HPDE6-E6E7 (cell line): ENCODE measurements at regions not wholly inside any gene's neighbourhood (a gene's known extent, or its start where the extent isn't known, plus 50 kb on each side); places are given as distances from the start of the nearest gene placed in this dataset.
"Not testable (repeated sequence)": the region's sequence is repeated elsewhere in the genome, so short reads cannot be mapped to it uniquely, and the experiment has no call there.

Experiments used
- DNase-seq: peaks from one replicate; pipeline ENCODE4 v3.0.0; 2011; ENCODE audit warnings: missing footprints; ENCODE audit errors: extremely low spot score

DNA sequence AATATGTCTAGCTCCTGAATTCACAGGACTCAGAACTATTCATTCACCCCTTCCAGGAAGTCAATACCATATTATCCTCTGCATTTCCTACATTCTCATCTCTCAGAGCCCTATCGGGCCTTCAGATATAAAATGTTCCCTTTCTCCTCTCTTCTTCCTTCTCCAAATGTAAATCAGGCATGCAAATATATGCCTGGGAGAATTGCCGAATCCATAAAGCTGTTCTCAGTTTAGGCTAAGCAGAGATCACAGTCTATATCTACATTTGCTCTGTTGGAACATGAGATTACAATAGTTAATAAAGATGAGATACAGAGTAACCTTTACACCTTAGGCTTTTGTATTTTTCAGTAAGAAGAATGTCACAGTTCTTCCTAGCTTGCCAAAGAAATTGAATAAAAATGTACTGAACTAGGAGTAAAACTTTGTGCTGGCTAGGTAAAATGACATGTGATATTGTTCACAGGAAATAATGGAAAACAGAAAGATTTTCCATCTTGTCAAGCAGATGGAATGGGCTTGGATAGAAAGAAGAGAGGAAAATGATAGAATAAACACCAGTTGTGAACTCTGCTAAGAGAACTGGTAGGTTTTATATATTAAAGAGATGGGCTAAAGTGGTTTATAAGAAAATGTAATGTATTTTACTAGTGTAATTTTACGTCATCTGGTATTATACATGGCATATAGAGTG is 161.5 kb downstream of the NRIP1 start:
- DNase-seq: no peak

DNA sequence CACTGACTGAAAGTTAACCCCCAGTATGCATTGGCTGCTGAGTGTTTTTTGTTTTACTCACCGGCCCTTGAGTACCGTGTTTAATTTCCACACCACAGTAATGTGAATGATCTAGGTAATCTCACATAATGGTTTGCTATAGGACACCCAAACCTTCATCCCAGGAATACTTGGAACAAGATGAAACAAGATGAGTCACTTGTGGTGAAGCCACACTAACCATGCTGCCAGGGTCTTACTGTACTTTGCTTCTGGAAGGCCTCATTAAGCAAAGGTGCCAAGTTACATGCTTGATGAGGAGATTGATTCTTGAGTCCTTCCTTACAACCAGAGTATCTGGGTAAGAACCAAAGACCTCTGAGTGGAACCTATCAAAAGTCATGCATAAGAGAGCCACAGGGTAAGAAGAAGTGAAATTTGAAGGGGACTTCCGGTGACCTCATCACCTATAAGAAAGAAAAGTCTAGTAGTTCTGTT is 163.3 kb downstream of the NRIP1 start:
- DNase-seq: no peak

DNA sequence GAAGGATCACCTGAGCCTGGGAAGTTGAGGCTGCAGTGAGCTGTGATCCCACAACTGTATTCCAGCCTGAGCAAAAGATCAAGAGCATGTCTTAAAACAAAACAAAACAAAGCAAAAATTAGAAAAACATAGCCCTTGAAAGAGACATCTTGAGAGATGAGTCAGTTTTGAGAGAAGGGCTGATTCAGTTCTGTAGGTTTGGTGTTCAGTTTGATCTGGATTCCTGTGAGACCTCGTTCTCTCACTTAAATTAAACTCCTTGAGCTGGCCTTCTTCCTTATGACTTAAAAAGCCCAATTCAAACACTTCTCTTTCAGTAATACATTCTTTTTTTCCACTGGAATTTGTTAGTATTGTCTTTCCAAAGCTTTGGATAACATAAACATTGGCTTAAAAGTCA is 164.2 kb downstream of the NRIP1 start:
- no peak for DNase-seq

DNA sequence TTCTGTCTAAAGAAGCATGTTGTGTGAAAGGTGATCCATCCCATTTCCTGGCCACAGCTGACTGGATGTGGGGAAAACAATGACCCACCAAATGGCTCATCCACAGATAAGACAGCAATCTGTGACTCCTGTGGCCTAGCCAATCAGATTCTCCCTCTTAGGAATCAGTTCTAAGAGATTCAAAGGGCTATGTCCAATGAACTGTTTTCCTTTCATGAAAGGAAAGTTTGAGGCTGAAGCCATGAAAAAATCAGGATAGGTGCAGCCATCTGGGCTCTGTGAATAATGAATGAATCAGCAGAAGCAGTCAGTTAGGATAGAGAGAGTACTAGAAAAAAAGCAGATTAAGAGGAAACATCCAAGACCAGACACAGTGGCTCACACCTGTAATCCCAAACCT is 164.7 kb downstream of the NRIP1 start:
- no peak for DNase-seq

DNA sequence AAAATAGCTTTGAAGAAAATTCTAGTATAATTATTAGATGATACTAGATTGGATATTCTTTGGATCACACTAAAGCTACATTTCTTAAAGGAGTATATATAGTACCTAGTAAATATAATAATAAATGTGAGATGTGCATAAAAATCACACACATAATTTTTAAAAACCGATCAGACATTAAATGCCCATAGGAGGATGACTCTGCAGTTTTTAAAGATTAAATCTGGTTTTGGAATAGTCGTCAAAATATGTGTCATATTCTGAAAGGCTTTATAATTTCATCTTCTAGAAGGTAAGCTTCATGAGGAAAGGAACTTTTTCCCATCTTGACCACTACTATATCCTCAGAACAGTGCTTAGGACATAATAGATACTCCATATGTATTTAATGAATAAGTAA is 169.0 kb downstream of the NRIP1 start:
- DNase-seq: no peak

DNA sequence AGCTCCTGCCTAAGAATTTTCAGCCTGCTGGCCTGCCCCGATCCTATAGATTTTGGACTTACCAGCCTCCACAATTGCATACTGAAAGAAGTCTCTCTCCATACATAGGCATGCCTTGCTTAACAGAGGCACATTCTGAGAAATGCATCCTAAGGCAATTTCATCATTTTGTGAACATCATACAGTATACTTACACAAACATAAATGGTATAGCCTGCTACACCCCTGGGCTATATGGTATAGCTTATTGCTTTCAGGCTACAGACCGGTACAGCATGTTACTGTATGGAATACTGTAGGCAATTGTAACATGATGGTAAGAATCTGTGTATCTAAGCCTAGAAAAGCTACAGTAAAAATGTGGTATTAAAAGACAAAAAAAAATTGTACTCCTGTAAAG is 174.7 kb downstream of the NRIP1 start:
- no peak for DNase-seq

DNA sequence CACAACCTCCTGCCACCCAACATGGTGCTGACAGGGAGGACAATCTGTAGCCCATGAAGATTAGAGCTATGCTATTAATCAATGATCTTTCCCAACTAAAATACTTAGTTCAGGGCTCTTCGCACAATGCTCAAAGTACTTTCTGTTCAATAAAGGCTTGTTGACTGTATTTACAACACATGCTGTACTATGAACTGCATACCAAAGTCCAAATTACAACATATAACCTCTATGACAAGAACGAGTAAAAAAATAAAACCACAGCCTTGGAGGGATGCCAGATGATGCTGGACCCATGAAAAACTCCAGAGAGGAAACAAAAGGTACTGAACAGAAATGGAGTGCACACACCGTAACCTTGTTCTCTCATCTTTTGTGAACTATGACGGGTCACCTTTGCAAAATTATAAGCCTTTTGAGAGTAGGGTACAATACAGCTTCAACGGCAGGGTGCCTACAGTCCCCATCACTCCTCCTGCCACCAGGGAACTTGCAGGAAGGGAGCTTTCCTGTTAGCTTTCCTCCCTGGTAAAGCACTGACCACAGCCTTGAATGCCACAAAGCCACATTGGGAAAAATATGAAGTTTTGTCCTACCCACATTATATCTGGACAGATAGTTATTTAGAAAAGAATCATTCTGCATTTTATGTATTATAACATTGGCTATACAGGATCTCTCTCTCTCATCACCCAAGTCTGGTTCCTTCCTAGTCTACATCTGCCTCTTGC is 175.6 kb downstream of the NRIP1 start:
- no peak for DNase-seq

DNA sequence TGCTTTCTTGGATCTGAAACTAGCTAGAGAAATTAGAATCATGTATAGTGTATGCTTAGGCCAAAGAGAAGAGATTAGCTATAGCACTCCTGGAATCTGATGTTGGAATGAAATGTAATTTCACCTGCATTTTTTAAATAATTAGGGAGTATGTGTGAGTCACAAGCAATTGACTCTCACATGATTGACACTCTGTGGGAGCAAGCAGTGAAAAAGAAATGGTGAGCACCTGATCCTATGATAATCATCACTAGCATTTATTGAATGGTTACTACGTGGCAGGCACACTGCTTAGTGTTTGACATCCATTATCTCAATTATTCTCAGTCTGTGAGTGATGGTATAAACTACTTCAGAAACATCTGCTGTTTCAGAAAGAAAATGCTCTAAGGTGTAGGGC is 176.6 kb downstream of the NRIP1 start:
- DNase-seq: no peak

DNA sequence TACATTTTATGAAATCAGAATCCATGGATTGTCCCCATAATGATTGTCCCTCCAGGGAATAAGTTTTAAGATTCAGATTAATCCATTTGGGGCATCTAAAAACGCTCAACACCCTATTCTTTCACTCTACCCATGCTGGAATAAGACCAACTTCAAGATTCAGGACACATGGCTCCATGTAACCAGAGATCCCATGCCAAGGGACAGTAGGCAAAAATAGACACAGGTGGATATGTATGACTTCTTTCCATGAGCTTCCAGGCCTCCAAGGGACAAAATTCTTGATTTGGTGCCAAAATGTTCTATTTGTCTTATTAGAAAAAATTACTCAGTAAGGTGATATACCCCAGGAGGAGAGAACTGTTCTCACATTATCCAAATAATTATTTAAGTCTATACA is 178.8 kb downstream of the NRIP1 start:
- no peak for DNase-seq

DNA sequence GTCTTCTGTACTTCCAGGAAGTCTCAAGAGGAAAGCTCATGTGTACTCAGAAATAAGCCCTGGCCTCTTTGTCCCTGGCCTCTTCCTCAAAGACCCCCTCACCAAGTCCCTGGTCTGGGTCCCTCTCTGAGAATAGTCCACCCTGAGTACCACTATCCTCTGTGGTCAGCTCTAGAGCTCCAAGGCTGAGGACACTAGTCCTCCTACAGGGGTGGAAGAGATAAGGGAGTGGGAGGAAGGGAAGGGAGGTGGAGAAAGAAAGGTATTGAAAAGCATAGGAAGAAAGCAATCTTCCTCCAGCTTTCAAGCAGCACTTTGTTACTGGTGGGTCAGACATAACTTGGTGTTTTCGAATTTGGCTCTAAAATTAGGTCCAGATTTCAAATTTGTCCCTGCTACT is 181.4 kb downstream of the NRIP1 start:
- DNase-seq: no peak

DNA sequence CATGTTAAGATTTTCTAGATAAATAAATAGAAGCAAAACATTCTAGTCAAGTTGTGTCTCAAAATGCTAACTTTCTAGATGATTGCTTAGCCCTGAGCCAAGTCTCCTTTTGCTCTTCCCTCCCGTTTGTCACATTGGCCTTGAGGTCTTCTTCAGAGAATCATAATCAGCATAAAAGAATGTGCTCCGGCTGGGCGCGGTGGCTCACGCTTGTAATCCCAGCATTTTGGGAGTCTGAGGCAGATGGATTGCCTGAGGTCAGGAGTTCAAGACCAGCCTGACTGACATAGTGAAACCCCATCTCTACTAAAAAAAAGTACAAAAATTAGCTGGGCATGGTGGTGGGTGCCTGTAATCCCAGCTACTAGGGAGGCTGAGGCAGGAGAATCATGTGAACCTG is 182.3 kb downstream of the NRIP1 start:
- not testable (repeated sequence) for DNase-seq

DNA sequence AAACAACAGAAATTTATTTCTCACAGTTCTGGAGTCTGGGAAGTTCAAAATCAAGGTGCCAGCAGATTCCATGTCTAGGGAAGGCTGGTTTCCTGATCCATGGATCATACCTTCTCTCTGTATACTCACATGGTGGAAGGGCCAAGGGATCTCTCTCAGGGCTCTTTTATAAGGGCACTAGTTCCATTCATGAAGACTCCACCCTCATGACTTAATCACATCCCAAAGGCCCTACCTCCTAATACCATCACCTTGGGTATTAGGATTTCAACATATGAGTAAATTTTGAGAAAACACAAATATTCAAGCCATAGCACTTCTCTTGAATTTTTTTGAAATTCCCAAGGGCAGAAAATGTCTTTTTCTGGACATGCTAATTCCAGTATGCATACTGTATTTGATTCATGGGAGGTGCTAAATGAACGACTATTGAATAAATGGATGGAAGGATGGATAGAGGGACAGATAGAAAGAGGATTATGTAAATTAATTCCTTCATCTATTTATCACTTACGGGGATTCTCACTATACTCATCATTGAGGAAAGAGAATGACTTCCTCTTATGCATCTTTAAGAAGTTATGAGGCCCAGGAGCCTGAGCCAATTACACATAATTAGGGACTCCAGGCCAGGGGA is 182.8 kb downstream of the NRIP1 start:
- no peak for DNase-seq

DNA sequence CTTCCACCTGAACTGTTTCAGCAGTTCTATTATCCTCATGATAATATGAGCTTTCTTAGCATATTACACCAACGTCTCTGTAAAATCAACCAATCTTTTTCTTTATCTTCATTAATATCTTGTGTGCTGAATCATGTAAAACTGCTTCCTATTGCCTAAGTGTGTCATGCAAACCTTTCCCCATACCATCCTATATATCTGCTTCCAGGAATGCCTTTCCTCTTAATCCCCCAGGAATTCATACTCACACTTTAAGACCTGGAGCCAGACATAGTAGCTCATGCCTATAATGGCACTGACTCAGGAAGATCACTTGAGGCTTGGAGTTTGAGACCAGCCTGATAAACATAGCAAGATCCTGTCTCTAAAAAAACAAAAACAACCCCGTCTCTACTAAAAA is 183.9 kb downstream of the NRIP1 start:
- no peak for DNase-seq

DNA sequence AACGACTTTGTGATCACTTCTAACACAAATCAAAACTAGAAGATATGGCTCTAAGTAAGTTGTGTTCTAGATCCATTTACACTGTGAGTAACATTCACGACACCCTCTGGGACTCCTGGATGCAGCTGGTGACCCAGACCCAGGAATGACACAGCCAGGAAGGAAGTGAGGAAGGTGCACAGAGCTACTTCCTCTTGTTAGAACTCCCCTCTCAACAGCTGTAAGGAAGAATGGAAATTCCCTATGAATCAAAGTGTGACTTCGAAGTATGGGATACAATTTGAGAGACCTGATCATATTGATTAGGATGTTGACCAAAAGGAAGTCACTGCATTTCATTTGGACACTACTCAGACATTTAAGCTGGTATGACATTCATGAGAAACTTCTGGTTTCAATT is 185.3 kb downstream of the NRIP1 start:
- no peak for DNase-seq

DNA sequence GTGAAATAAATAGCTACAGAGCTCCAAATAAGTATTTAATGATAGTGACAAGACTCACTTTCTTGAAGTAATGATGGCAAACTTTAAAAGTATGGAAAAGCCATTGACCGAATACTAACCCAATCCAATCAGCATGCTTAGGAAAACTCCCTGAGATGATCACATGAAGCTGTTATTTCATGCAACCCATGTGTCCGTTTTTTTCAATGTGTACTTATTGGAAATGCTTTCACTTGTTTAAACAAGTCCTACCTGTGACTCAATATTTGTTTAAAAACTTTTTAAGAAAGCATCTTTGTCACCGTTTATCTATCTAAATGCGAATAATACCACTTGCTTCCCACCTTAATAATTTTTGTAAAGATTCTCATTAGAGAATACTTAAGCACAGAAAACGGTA is 185.8 kb downstream of the NRIP1 start:
- no peak for DNase-seq

DNA sequence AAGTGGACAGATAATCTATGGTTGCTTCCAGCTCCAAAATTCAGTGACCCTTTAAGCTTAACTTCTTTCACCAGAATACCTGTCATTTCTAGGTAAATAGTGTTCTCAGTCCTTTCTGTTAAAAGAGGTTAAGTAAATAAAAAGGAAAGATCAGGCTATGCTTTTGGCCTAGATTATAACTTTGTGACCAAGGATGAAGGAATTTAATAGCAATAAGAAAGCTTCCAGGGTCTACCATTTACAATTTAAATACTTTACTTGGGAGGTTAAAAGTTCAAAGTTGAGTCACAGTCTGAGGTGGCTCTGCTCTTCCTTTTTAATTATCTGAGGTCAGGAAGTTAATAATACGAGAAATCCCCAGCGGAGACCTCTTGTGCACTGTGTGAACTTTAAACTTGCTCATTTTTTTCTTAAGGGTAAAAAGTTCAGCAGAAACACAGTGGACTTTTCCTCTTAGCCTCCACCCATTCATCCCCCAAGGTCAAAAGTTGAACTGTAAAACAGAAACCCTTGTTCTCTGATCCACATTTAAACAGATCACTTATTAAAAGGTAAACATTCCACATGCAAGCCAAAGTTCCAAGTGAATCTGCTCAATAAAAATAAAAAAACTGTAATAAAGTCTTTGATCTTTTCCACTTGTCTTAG is 187.1 kb downstream of the NRIP1 start:
- DNase-seq: no peak

DNA sequence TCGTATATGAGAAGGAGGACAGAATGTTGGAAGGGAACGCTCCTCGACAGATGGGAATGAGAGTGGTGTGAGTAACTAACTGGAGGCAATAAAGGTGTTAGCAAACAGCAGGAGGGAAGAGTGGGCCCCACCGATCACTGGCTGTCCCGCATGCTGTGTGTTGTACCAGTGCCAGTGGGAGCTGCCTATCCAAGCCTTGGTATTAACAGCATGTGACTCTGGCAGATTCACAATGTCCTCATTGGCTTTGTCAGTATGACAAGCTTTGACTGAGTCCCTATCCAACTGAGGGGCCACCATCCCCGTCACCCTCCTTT is 188.3 kb downstream of the NRIP1 start:
- no peak for DNase-seq

DNA sequence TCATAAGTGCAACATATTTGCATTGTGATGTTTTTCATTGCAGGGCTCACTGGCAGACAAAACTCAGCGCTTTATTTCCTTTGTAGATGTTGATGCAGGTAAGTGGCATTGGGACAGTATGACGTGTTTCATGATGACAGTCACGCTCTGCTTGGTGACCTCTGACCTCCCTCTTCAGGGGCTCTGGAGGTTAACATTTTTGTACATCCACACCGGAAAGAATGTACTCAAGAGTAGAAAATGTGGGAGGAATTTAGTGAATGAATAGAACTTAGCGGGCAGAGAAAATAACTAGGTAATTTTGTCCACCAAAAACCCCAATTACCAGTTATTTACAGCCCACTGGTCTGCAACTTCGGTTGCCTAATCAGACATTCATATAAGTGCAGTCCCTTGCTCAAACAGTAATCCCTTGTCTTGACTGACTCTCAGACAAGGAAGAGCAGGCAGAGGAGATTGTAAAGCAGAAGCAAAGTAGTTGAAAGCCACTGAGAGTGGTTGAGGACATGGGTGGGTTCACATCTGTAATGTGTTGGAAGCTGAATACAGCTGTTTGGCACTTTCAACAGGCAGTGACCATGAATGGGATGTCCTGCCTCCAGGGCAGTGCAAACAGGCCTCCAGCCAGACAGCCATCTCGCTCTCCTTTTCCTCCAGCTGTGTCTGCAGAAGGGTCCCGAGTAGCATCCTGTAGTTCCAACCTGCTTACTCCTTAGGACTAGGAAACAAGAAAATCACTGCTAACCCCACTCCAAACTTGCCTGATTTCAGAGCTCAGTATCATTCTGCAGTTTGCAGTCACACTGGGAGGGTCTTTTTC is 188.9 kb downstream of the NRIP1 start:
- no peak for DNase-seq

DNA sequence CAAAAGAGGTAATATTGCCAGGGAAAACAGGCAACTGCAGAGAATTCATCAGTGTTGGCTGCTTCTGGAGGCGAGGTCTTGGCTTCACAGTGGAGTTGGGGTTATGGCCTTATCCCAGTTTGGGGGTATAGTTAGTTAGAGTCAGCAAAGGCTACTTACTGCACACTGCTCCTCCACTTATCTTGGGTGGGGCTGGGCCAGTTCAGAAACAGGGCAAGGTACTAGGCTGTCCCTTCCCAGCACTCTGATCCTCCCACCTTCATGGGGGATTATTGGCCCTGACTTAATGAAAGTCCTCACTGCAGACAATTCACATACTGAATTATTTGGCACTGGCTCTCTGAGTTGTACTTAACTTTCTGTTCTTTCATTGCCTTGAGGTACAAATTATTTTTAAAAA is 189.6 kb downstream of the NRIP1 start:
- DNase-seq: no peak

DNA sequence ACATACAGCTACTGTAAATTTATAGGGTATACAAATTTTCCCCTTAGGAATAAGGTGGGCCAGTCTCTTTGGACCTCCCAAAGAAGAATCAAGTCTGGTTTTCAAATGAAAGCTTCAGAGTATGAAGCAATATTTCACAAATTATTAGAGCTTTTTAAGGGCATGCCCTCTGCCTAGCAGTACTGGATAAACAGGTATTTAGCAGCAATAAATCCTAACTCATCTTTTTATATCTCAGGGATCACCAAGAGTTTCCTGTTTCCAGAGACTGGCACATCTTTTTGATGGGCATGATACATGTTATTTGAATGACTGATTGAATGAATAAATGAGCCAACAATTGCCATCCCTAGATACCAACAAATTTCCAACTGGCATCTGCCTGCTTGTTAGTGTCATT is 190.4 kb downstream of the NRIP1 start:
- no peak for DNase-seq

DNA sequence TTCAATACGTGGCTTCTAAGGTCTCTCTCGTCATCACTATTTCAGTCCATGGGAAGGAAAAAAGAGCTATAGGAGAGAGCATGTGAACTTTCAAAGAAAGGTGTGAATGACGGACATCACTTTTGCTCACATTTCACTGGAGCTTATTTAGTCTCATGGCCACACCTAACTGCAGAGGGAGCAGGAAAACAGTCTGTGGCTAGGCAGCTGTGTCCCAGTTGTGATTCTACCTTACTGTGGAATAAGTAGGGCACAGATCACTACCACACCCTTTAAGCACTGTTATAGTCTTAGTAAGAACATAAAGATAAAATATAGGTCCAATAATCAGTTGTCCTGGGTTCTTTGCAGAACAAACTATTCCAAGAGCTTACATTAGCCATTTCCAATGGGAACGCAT is 192.9 kb downstream of the NRIP1 start:
- DNase-seq: no peak

DNA sequence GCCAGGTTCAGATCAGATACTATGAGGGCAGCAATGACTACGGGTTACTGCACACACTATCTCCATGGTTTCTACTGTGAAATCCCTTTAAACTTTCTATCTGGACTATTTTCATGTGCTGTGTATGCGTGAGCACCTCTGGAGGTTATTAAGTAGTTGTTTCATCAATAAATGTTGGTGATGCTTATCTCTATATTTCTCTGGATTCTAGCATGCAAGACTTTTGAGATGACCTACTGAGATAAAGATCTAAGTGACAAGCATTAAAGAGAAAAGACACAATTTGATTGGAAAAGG is 194.0 kb downstream of the NRIP1 start:
- DNase-seq: no peak
